ENCODE measurements at regions not wholly inside any gene's neighbourhood (a gene's known extent, or its start where the extent isn't known, plus 50 kb on each side); places are given as distances from the start of the nearest gene placed in this dataset.

GRCh38 chr3:197354568-197355001 is 56.2 kb upstream of the DLG1 start:
- H3K4me3 ChIP-seq: no peak overlapping the region
- no peaks in the 10 kb centered on the region for H3K9me3 ChIP-seq
- peak overlapping the region in 1 of 2 donors; percentile 9 for H3K27ac ChIP-seq
- no peaks in the 10 kb centered on the region for H3K27me3 ChIP-seq (replicated peaks; ENCODE audit: insufficient read depth)
- H3K4me1 ChIP-seq (replicated peaks): no peaks in the 10 kb centered on the region
- intact Hi-C loops (cut with DNase I): loop anchor here (5.0 kb wide), 2 partner anchors 38 to 57 kb away; partner anchors contain the start of gene DLG1
- no peaks in the 10 kb centered on the region for H3K36me3 ChIP-seq
- 13% methylated on average over 19 of the region's 19 CpGs for WGBS
- peak; percentile 21 for DNase-seq (ENCODE audit: low spot score)
- no peak for TF ChIP-seq CTCF (IDR thresholded peaks at IDR 0.05)
- no peak for TF ChIP-seq POLR2AphosphoS5 (IDR thresholded peaks at IDR 0.05)
- no peak for TF ChIP-seq POLR2A (IDR thresholded peaks at IDR 0.05)

- Histone ChIP-seq H3K36me3 (no peaks in the 10 kb centered on the region), H3K9me3 (no peaks in the 10 kb centered on the region), H3K4me3 (no peak overlapping the region), H3K27me3 (replicated peaks; ENCODE audit: insufficient read depth) (no peaks in the 10 kb centered on the region), H3K4me1 (replicated peaks) (no peaks in the 10 kb centered on the region), H3K27ac (peak overlapping the region in 1 of 2 donors; percentile 9)
- intact Hi-C loops (cut with DNase I): loop anchor here (5.0 kb wide), 2 partner anchors 38 to 57 kb away; partner anchors contain the start of gene DLG1
- 66% methylated on average over 10 of the region's 10 CpGs for WGBS
- TF ChIP-seq POLR2AphosphoS5 (IDR thresholded peaks at IDR 0.05) (no peak), POLR2A (IDR thresholded peaks at IDR 0.05) (no peak), CTCF (IDR thresholded peaks at IDR 0.05) (no peak)
- DNase-seq (ENCODE audit: low spot score): no peak
These were observed 55.6 kb upstream of the DLG1 start for GRCh38 chr3:197353867-197354567.

GRCh38 chr3:197353001-197353866 is 54.8 kb upstream of the DLG1 start:
- no peaks in the 10 kb centered on the region for H3K27me3 ChIP-seq (replicated peaks; ENCODE audit: insufficient read depth)
- TF ChIP-seq POLR2AphosphoS5 (IDR thresholded peaks at IDR 0.05) (no peak), CTCF (IDR thresholded peaks at IDR 0.05) (no peak), POLR2A (IDR thresholded peaks at IDR 0.05) (no peak)
- H3K4me3 ChIP-seq: no peak overlapping the region
- H3K9me3 ChIP-seq: no peaks in the 10 kb centered on the region
- WGBS: 69% methylated on average over 8 of the region's 8 CpGs
- H3K4me1 ChIP-seq (replicated peaks): no peaks in the 10 kb centered on the region
- no peak for DNase-seq (ENCODE audit: low spot score)
- intact Hi-C loops (cut with DNase I): loop anchor here (5.0 kb wide), 2 partner anchors 39 to 56 kb away; partner anchors contain the start of gene DLG1
- H3K36me3 ChIP-seq: no peaks in the 10 kb centered on the region
- no peak overlapping the region for H3K27ac ChIP-seq

GRCh38 chr3:197352382-197352781 is 54.0 kb upstream of the DLG1 start:
- peak; percentile 34 for TF ChIP-seq POLR2AphosphoS5 (IDR thresholded peaks at IDR 0.05)
- TF ChIP-seq POLR2A (IDR thresholded peaks at IDR 0.05): no peak
- TF ChIP-seq CTCF (IDR thresholded peaks at IDR 0.05): no peak
- 26% methylated on average over 5 of the region's 5 CpGs for WGBS
- no peaks in the 10 kb centered on the region for H3K36me3 ChIP-seq
- H3K27ac ChIP-seq: no peak overlapping the region
- DNase-seq (ENCODE audit: low spot score): peak; percentile 26
- no peaks in the 10 kb centered on the region for H3K27me3 ChIP-seq (replicated peaks; ENCODE audit: insufficient read depth)
- H3K9me3 ChIP-seq: no peaks in the 10 kb centered on the region
- H3K4me1 ChIP-seq (replicated peaks): no peaks in the 10 kb centered on the region
- H3K4me3 ChIP-seq: no peak overlapping the region
- intact Hi-C loops (cut with DNase I): loop anchor here (5.0 kb wide), 2 partner anchors 40 to 55 kb away; partner anchors contain the start of gene DLG1
